ENCODE measurements at regions not wholly inside any gene's neighbourhood (a gene's known extent, or its start where the extent isn't known, plus 50 kb on each side); places are given as distances from the start of the nearest gene placed in this dataset.

GRCh38 chr5:73263001-73263710 is 90.2 kb downstream of the TMEM174 start:
- ATAC-seq (no peak), DNase-seq (ENCODE audit: low read depth, low spot score) (no peak), FAIRE-seq (no peak)
- Histone ChIP-seq H3K4me2 (ENCODE audit: control insufficient read depth, insufficient read depth) (no peak overlapping the region), H3K79me2 (ENCODE audit: control insufficient read depth, insufficient read depth, low read length) (no peaks in the 10 kb centered on the region), H3K4me3 (no peak overlapping the region), H2AFZ (ENCODE audit: control insufficient read depth, low read depth, low read length) (no peak overlapping the region), H3K36me3 (ENCODE audit: control insufficient read depth in 2 of 2, insufficient read depth in 2 of 2, low read length in 1 of 2) (no peaks in the 10 kb centered on the region), H3K9me3 (replicated peaks; ENCODE audit: control insufficient read depth, insufficient read depth, low read length) (no peaks in the 10 kb centered on the region), H3K27ac (ENCODE audit: control insufficient read depth, insufficient read depth) (no peak overlapping the region), H4K20me1 (ENCODE audit: control insufficient read depth, insufficient read depth) (no peaks in the 10 kb centered on the region), H3K27me3 (replicated peaks in 1 of 2; ENCODE audit: control insufficient read depth in 2 of 2, insufficient read depth in 2 of 2, low read length in 1 of 2) (no peaks in the 10 kb centered on the region; a peak in 1 of 4 replicates), H3K9ac (ENCODE audit: control insufficient read depth, insufficient read depth, low read length) (no peak overlapping the region), H3K4me1 (ENCODE audit: control insufficient read depth, insufficient read depth, low read length) (no peaks in the 10 kb centered on the region)
- no TSS peak for BruUV-seq (replicated peaks)
- no peak for TF ChIP-seq NR2F1 (conservative IDR thresholded peaks at IDR 0.05)
- CTCF ChIA-PET: no interaction called here
- POLR2A ChIA-PET: no interaction called here
- intact Hi-C loops (cut with micrococcal nuclease; ENCODE audit: unreplicated experiment) (no loop called here), in situ Hi-C loops (cut with MboI) (no loop called here)
- RAD21 ChIA-PET (ENCODE audit: unreplicated experiment): no interaction called here
- SMC1A ChIA-PET (ENCODE audit: uncharacterized antibody, unreplicated experiment): no interaction called here

GRCh38 chr5:73256862-73257261 is 83.9 kb downstream of the TMEM174 start:
- H3K4me1 ChIP-seq (ENCODE audit: control insufficient read depth, insufficient read depth, low read length): no peaks in the 10 kb centered on the region
- no peak overlapping the region for H2AFZ ChIP-seq (ENCODE audit: control insufficient read depth, low read depth, low read length)
- no peak for TF ChIP-seq NFXL1 (IDR thresholded peaks at IDR 0.05; ENCODE audit: borderline replicate concordance)
- TF ChIP-seq ATF7 (IDR thresholded peaks at IDR 0.05; ENCODE audit: low read depth): no peak
- no peak for TF ChIP-seq STAT3 (IDR thresholded peaks at IDR 0.05; ENCODE audit: low read depth, low read length)
- no peak for TF ChIP-seq CEBPZ (IDR thresholded peaks at IDR 0.05; ENCODE audit: low read depth, low read length)
- no peak for TF ChIP-seq CHD1 (IDR thresholded peaks at IDR 0.05; ENCODE audit: low read depth, low read length)
- TF ChIP-seq BACH1 (IDR thresholded peaks at IDR 0.05; ENCODE audit: borderline replicate concordance): no peak
- no peak for TF ChIP-seq HDGF (IDR thresholded peaks at IDR 0.05)
- no peak for TF ChIP-seq USF1 (IDR thresholded peaks at IDR 0.05; ENCODE audit: borderline replicate concordance, extremely low read length, insufficient read depth, low read depth, low read length)
- TF ChIP-seq SPI1 (IDR thresholded peaks at IDR 0.05; ENCODE audit: borderline replicate concordance, insufficient read depth, low read depth, low read length): no peak
- TF ChIP-seq RELA (IDR thresholded peaks at IDR 0.05; ENCODE audit: borderline replicate concordance, partially characterized antibody): no peak
- no peak for TF ChIP-seq MXI1 (IDR thresholded peaks at IDR 0.05; ENCODE audit: low read depth, low read length)
- TF ChIP-seq CBX3 (IDR thresholded peaks at IDR 0.05; ENCODE audit: borderline replicate concordance, low read depth): no peak
- TF ChIP-seq IKZF1 (conservative IDR thresholded peaks at IDR 0.05): no peak
- no peak overlapping the region for H3K27ac ChIP-seq (ENCODE audit: control insufficient read depth, insufficient read depth)
- DNase-seq (ENCODE audit: low read depth, low spot score) (no peak), FAIRE-seq (no peak), ATAC-seq (no peak)
- in situ Hi-C loops (cut with MboI): no loop called here
- WGBS (ENCODE audit: insufficient coverage, insufficient replicate concordance, low lambda C conversion rate, missing lambda C conversion rate): 40% methylated on average over 1 of the region's 1 CpG
- CTCF ChIA-PET: no interaction called here
- H3K27me3 ChIP-seq (replicated peaks in 1 of 2; ENCODE audit: control insufficient read depth in 2 of 2, insufficient read depth in 2 of 2, low read length in 1 of 2): no peaks in the 10 kb centered on the region; a peak in 3 of 4 replicates
- no TSS peak for BruUV-seq (replicated peaks)
- H3K9ac ChIP-seq (ENCODE audit: control insufficient read depth, insufficient read depth, low read length): no peak overlapping the region
- RAD21 ChIA-PET (ENCODE audit: unreplicated experiment): no interaction called here
- H3K4me3 ChIP-seq: no peak overlapping the region
- H3K79me2 ChIP-seq (ENCODE audit: control insufficient read depth, insufficient read depth, low read length): no peaks in the 10 kb centered on the region
- no peaks in the 10 kb centered on the region; the same call in 1 of the 2 replicates for H4K20me1 ChIP-seq (ENCODE audit: control insufficient read depth, insufficient read depth)
- no peaks in the 10 kb centered on the region for H3K36me3 ChIP-seq (ENCODE audit: control insufficient read depth in 2 of 2, insufficient read depth in 2 of 2, low read length in 1 of 2)
- intact Hi-C loops (cut with micrococcal nuclease; ENCODE audit: unreplicated experiment): no loop called here
- H3K4me2 ChIP-seq (ENCODE audit: control insufficient read depth, insufficient read depth): no peak overlapping the region
- POLR2A ChIA-PET: no interaction called here
- SMC1A ChIA-PET (ENCODE audit: uncharacterized antibody, unreplicated experiment): no interaction called here
- no peaks in the 10 kb centered on the region for H3K9me3 ChIP-seq (replicated peaks; ENCODE audit: control insufficient read depth, insufficient read depth, low read length)
